ENCODE measurements at regions not wholly inside any gene's neighbourhood (a gene's known extent, or its start where the extent isn't known, plus 50 kb on each side); places are given as distances from the start of the nearest gene placed in this dataset.

DNA sequence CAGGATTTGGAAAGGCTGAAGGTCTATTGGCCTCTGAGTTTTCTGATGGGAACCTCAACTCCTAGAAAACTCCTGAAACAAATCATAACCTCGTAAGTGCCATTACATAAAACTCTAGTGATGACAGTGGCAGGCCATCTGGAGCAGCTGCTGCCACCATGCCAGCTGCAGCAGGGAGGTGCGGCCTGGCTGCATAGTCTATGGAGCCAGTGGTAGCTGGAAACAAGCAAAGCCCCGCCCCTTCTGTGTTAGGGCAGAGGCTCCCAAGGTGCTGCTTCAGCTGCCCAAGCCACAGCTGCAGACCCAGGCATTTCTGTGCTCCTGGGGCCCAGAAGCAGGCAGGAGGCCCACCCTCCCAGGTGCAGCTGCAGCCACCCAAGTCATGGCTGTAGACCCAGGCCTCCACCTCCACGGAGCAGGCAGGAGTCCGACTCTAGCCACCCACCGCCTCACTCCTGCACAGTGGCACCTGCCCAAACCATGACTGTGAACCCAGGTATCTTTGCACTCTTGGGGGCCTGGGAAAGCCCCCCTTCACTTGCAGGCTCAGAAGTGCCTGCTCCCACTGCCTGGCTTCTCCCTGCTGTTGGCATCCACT is 254.1 kb upstream of the KCNJ16 start:
- H3K36me3 Mint-ChIP-seq (ENCODE audit: low read depth) = no peaks in the 10 kb centered on the region
- no peak for TF ChIP-seq CTCF (IDR thresholded peaks at IDR 0.05; ENCODE audit: unreplicated experiment in 3 of 3)

GRCh38 chr17:69822314-69822875 is 252.6 kb upstream of the KCNJ16 start:
- Mint-ChIP-seq H3K27ac (no peak overlapping the region), H3K4me3 (no peak overlapping the region), H3K4me1 (peaks cover 15% of the 10 kb centered on the region), H3K9me3 (peaks cover 2% of the 10 kb centered on the region), H3K36me3 (ENCODE audit: low read depth) (no peaks in the 10 kb centered on the region), H3K27me3 (ENCODE audit: low read depth) (no peaks in the 10 kb centered on the region)
- no peak for TF ChIP-seq CTCF (IDR thresholded peaks at IDR 0.05; ENCODE audit: unreplicated experiment in 3 of 3)

More for the DNA sequence above, 254.1 kb upstream of the KCNJ16 start:
- Mint-ChIP-seq H3K4me3 (no peak overlapping the region), H3K9me3 (peaks cover 2% of the 10 kb centered on the region), H3K27me3 (ENCODE audit: low read depth) (no peaks in the 10 kb centered on the region), H3K27ac (no peak overlapping the region), H3K4me1 (peaks cover 15% of the 10 kb centered on the region)

DNA sequence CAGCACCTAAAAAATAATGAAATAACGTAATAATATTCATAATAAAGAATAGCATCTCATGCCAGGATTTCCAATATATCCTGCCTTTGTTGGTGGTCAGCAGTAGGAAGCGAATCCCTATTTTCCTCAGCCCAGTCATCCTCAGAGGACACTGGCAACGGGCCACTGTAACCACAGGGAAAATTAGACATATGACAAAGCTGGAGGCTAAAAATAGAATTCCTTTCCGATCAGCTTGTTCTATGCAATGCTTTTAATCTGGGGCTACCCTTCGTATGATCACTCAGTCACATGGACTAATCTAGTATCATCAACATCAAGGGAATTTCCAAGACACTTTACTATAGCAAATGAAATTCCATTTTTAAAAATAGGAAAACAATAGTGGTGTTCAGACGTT is 246.9 kb upstream of the KCNJ16 start:
- Mint-ChIP-seq H3K36me3 (ENCODE audit: low read depth) (no peaks in the 10 kb centered on the region), H3K4me3 (no peak overlapping the region), H3K27ac (no peak overlapping the region), H3K27me3 (ENCODE audit: low read depth) (no peaks in the 10 kb centered on the region), H3K9me3 (peaks cover 2% of the 10 kb centered on the region), H3K4me1 (no peaks in the 10 kb centered on the region)
- no peak for TF ChIP-seq CTCF (IDR thresholded peaks at IDR 0.05; ENCODE audit: unreplicated experiment in 3 of 3)

DNA sequence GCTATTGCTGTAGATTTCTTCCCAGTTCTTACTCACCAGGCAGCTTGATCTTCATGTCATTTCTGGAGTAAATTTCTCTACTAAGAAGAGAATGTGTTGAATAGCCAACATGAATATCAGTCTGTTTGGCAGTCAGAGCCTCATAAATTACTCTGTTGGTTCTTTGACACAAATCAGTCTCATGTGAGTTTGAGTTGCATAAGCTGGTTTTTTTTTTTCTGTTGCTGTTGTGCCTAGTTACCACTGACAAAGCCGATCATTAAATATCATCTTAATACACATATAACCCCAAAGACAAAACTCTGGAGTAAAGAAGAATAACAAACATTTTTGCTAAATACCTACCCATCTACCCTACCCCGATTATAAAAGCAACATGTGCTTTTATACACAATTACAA is 240.5 kb upstream of the KCNJ16 start:
- TF ChIP-seq CTCF (IDR thresholded peaks at IDR 0.05; ENCODE audit: unreplicated experiment in 3 of 3) = no peak
- Mint-ChIP-seq H3K27ac (no peak overlapping the region), H3K36me3 (ENCODE audit: low read depth) (no peaks in the 10 kb centered on the region), H3K4me1 (no peaks in the 10 kb centered on the region), H3K9me3 (peaks cover 11% of the 10 kb centered on the region), H3K4me3 (no peak overlapping the region), H3K27me3 (ENCODE audit: low read depth) (no peaks in the 10 kb centered on the region)

GRCh38 chr17:69851736-69852135 is 223.3 kb upstream of the KCNJ16 start:
- Mint-ChIP-seq H3K9me3 (peaks cover 20% of the 10 kb centered on the region), H3K27ac (no peak overlapping the region), H3K36me3 (ENCODE audit: low read depth) (no peaks in the 10 kb centered on the region), H3K27me3 (ENCODE audit: low read depth) (no peaks in the 10 kb centered on the region), H3K4me3 (no peak overlapping the region), H3K4me1 (peaks cover 13% of the 10 kb centered on the region)
- TF ChIP-seq CTCF (IDR thresholded peaks at IDR 0.05; ENCODE audit: unreplicated experiment in 3 of 3) = no peak

Measured in nephron (organoid).